ENCODE measurements at regions not wholly inside any gene's neighbourhood (a gene's known extent, or its start where the extent isn't known, plus 50 kb on each side); places are given as distances from the start of the nearest gene placed in this dataset.
"Not testable (repeated sequence)": the region's sequence is repeated elsewhere in the genome, so short reads cannot be mapped to it uniquely, and the experiment has no call there.

- ATAC-seq: no peak
Measured at GRCh38 chr3:104909721-104910120, 457.0 kb upstream of the ALCAM start.

GRCh38 chr3:104911376-104911775 is 455.3 kb upstream of the ALCAM start:
- ATAC-seq (no peak), DNase-seq (ENCODE audit: low spot score) (no peak)

More at GRCh38 chr3:104909721-104910120, 457.0 kb upstream of the ALCAM start:
- no peak for DNase-seq (ENCODE audit: low spot score)

- DNase-seq (ENCODE audit: low spot score) (no peak), ATAC-seq (no peak)
Measured at GRCh38 chr3:104916971-104917370, 449.7 kb upstream of the ALCAM start.

- ATAC-seq (no peak), DNase-seq (ENCODE audit: low spot score) (no peak)
Measured at GRCh38 chr3:104920512-104920911, 446.2 kb upstream of the ALCAM start.

GRCh38 chr3:104933972-104934371 is 432.7 kb upstream of the ALCAM start:
- no peak for DNase-seq (ENCODE audit: low spot score)
- no peak for ATAC-seq

GRCh38 chr3:104935613-104936012 is 431.1 kb upstream of the ALCAM start:
- no peak for DNase-seq (ENCODE audit: low spot score)
- ATAC-seq: no peak

GRCh38 chr3:104939196-104939595 is 427.5 kb upstream of the ALCAM start:
- DNase-seq (ENCODE audit: low spot score) (no peak), ATAC-seq (no peak)

GRCh38 chr3:104941785-104942184 is 424.9 kb upstream of the ALCAM start:
- DNase-seq (ENCODE audit: low spot score) (no peak), ATAC-seq (no peak)

- DNase-seq (ENCODE audit: low spot score): no peak
- ATAC-seq: no peak
Measured at GRCh38 chr3:104943974-104944373, 422.7 kb upstream of the ALCAM start.

- ATAC-seq (no peak), DNase-seq (ENCODE audit: low spot score) (no peak)
Measured at GRCh38 chr3:104947943-104948342, 418.8 kb upstream of the ALCAM start.

- not testable (repeated sequence) for ATAC-seq
Measured at GRCh38 chr3:104949810-104950209, 416.9 kb upstream of the ALCAM start.

GRCh38 chr3:104951426-104951825 is 415.3 kb upstream of the ALCAM start:
- no peak for DNase-seq (ENCODE audit: low spot score)
- no peak for ATAC-seq

More at GRCh38 chr3:104949810-104950209, 416.9 kb upstream of the ALCAM start:
- DNase-seq (ENCODE audit: low spot score): not testable (repeated sequence)

GRCh38 chr3:104952146-104952972 is 414.4 kb upstream of the ALCAM start:
- ATAC-seq (no peak), DNase-seq (ENCODE audit: low spot score) (no peak)

GRCh38 chr3:104956620-104957345 is 409.9 kb upstream of the ALCAM start:
- no peak for ATAC-seq
- DNase-seq (ENCODE audit: low spot score): no peak

GRCh38 chr3:104960579-104960978 is 406.1 kb upstream of the ALCAM start:
- ATAC-seq (no peak), DNase-seq (ENCODE audit: low spot score) (no peak)

- ATAC-seq: no peak
- DNase-seq (ENCODE audit: low spot score): no peak
Measured at GRCh38 chr3:104961851-104962250, 404.9 kb upstream of the ALCAM start.

- no peak for ATAC-seq
- DNase-seq (ENCODE audit: low spot score): no peak
Measured at GRCh38 chr3:104974316-104974715, 392.4 kb upstream of the ALCAM start.

GRCh38 chr3:104977719-104978118 is 389.0 kb upstream of the ALCAM start:
- DNase-seq (ENCODE audit: low spot score): no peak
- ATAC-seq: no peak

- ATAC-seq (no peak), DNase-seq (ENCODE audit: low spot score) (no peak)
Measured at GRCh38 chr3:104982130-104982529, 384.6 kb upstream of the ALCAM start.

GRCh38 chr3:104987859-104988258 is 378.9 kb upstream of the ALCAM start:
- no peak for ATAC-seq

GRCh38 chr3:104988496-104988895 is 378.2 kb upstream of the ALCAM start:
- ATAC-seq (no peak), DNase-seq (ENCODE audit: low spot score) (no peak)

More at GRCh38 chr3:104987859-104988258, 378.9 kb upstream of the ALCAM start:
- no peak for DNase-seq (ENCODE audit: low spot score)

GRCh38 chr3:104989878-104990277 is 376.8 kb upstream of the ALCAM start:
- DNase-seq (ENCODE audit: low spot score): no peak
- ATAC-seq: no peak

Measured in left lobe of liver (tissue), 2 donors.